MM.1S (cell line): ENCODE measurements at regions not wholly inside any gene's neighbourhood (a gene's known extent, or its start where the extent isn't known, plus 50 kb on each side); places are given as distances from the start of the nearest gene placed in this dataset.

Experiments used
- DNase-seq: peaks from one replicate; pipeline ENCODE4 v3.0.0-alpha.2; 2015
- H2AFZ ChIP-seq: fragments of 300-600 bp; sonication (generic); 2 replicates; pipeline ENCODE4 v1.6.0; 2016; ENCODE audit warnings: antibody characterized with exemption, low read length
- H3F3A ChIP-seq: fragments of 300-600 bp; sonication (generic); 2 replicates; pipeline ENCODE4 v1.6.1; 2016; ENCODE audit warnings: mild to moderate bottlenecking, antibody characterized with exemption, low read length, moderate library complexity, mixed read lengths; ENCODE audit not compliant: insufficient read depth
- H3K27ac ChIP-seq: fragments of 300-600 bp; sonication (generic); 2 replicates; pipeline ENCODE4 v1.5.1; 2016; ENCODE audit warnings: mild to moderate bottlenecking, low read length
- H3K27me3 ChIP-seq: fragments of 300-600 bp; sonication (generic); replicated peaks from 2 replicates; pipeline ENCODE4 v1.6.0; 2016; ENCODE audit warnings: low read length; ENCODE audit not compliant: insufficient read depth
- H3K36me3 ChIP-seq: fragments of 300-600 bp; sonication (generic); replicated peaks from 2 replicates; pipeline ENCODE4 v1.6.1; 2016; ENCODE audit warnings: mild to moderate bottlenecking, low read length, mixed read lengths; ENCODE audit not compliant: insufficient read depth
- H3K4me1 ChIP-seq: fragments of 300-600 bp; sonication (generic); 2 replicates; pipeline ENCODE4 v1.6.1; 2016; ENCODE audit warnings: low read length, mixed read lengths
- H3K4me2 ChIP-seq: fragments of 300-600 bp; sonication (generic); 2 replicates; pipeline ENCODE4 v1.6.0; 2016; ENCODE audit warnings: low read depth, low read length
- H3K4me3 ChIP-seq: fragments of 300-600 bp; sonication (generic); 2 replicates; pipeline ENCODE4 v1.5.1; 2016; ENCODE audit warnings: low read length, mixed read lengths
- H3K79me2 ChIP-seq: fragments of 300-600 bp; sonication (generic); 2 replicates; pipeline ENCODE4 v1.6.1; 2016; ENCODE audit warnings: mixed run types, low read length, mixed read lengths
- H3K9ac ChIP-seq: fragments of 300-600 bp; sonication (generic); 2 replicates; pipeline ENCODE4 v1.6.1; 2016; ENCODE audit warnings: low read length, mixed read lengths
- H3K9me2 ChIP-seq: fragments of 300-600 bp; sonication (generic); replicated peaks from 2 replicates; pipeline ENCODE4 v1.6.1; 2016; ENCODE audit warnings: mild to moderate bottlenecking, low read length, mixed read lengths; ENCODE audit not compliant: insufficient read depth
- H3K9me3 ChIP-seq: fragments of 300-600 bp; sonication (generic); replicated peaks from 2 replicates; pipeline ENCODE4 v1.6.1; 2016; ENCODE audit warnings: mild to moderate bottlenecking, low read length, mixed read lengths; ENCODE audit not compliant: insufficient read depth
- H4K20me1 ChIP-seq: fragments of 300-600 bp; sonication (generic); 2 replicates; pipeline ENCODE4 v1.6.1; 2016; ENCODE audit warnings: mild to moderate bottlenecking, low read length, moderate library complexity, mixed read lengths; ENCODE audit not compliant: insufficient read depth
- EZH2 ChIP-seq: fragments of 300-600 bp; sonication (generic); optimal IDR thresholded peaks from 2 replicates; pipeline ENCODE3; 2017; ENCODE audit warnings: low read depth, mild to moderate bottlenecking, antibody characterized with exemption, low read length, mixed read lengths
- EZH2phosphoT487 ChIP-seq: fragments of 300-600 bp; sonication (generic); IDR thresholded peaks from 2 replicates; pipeline ENCODE4 v1.6.1; 2018; ENCODE audit warnings: antibody characterized with exemption, low read length
- TF ChIP-seq, protein P1 (sequence below): fragments of 300-600 bp; sonication (generic); IDR thresholded peaks from 2 replicates; pipeline ENCODE4 v1.5.1; 2016; ENCODE audit warnings: antibody characterized with exemption, low read length, mixed read lengths

DNA sequence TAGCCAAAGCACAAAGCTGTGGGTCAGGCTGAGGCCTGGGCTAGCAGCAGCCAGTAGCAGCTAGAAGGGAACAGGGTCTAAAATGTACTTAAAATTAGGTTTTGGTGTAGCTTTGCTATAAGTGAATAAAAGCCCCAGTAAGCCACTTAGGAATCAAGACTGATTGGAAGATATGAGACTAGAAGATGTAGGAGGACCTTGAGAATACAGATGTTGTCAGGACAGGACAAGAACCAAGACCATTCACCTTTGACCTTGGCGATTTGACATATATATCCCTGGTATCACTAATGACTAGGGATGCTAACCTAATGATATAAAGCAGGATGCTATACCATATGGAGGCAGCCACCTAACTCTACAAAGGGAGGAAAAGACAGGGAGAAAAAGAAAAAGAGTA is 238.1 kb downstream of the FBXO8 start:
- H3K9me2 ChIP-seq, result no peaks in the 10 kb centered on the region
- no peak overlapping the region for H3K9ac ChIP-seq
- H3K4me1 ChIP-seq, result no peaks in the 10 kb centered on the region
- no peak overlapping the region for H3K27ac ChIP-seq
- no peak for DNase-seq
- H3K27me3 ChIP-seq, result no peaks in the 10 kb centered on the region
- no peak overlapping the region for H2AFZ ChIP-seq
- H3K4me2 ChIP-seq, result no peak overlapping the region
- H3K4me3 ChIP-seq, result no peak overlapping the region
- H3K36me3 ChIP-seq, result no peaks in the 10 kb centered on the region
- H3F3A ChIP-seq, result no peaks in the 10 kb centered on the region
- no peaks in the 10 kb centered on the region for H3K9me3 ChIP-seq
- no peaks in the 10 kb centered on the region for H3K79me2 ChIP-seq
- no peaks in the 10 kb centered on the region for H4K20me1 ChIP-seq
- TF ChIP-seq, protein P1, sequence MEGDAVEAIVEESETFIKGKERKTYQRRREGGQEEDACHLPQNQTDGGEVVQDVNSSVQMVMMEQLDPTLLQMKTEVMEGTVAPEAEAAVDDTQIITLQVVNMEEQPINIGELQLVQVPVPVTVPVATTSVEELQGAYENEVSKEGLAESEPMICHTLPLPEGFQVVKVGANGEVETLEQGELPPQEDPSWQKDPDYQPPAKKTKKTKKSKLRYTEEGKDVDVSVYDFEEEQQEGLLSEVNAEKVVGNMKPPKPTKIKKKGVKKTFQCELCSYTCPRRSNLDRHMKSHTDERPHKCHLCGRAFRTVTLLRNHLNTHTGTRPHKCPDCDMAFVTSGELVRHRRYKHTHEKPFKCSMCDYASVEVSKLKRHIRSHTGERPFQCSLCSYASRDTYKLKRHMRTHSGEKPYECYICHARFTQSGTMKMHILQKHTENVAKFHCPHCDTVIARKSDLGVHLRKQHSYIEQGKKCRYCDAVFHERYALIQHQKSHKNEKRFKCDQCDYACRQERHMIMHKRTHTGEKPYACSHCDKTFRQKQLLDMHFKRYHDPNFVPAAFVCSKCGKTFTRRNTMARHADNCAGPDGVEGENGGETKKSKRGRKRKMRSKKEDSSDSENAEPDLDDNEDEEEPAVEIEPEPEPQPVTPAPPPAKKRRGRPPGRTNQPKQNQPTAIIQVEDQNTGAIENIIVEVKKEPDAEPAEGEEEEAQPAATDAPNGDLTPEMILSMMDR, result no peak

DNA sequence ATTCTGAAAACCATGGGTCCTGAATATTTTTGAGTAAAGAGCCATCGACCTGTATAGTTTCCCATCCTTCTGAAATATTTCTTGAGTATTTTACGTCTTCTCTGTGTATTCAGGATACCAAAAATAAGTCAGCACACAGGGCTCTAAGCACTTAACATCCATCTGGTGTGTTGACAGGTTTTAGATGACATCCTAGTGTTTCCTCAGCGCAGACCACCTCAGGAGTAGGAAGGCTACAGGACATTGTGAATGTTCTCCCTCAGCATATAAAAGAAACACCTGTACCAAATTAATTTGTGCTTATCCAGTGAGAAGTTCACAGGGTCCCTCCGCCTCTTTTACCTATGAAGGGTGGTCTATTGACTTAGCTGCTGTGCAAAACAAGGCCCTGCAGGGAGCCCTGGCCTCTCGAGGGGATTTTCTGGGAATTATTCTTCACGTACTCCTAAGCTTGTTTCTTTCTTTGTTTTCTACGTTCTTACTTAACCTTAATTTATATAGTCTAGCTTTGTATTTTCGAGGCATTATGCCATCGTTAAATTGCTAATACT is 241.8 kb downstream of the FBXO8 start:
- no peak overlapping the region for H3K9ac ChIP-seq
- H3F3A ChIP-seq, result no peaks in the 10 kb centered on the region
- H3K27ac ChIP-seq, result no peak overlapping the region
- H3K9me2 ChIP-seq, result no peaks in the 10 kb centered on the region
- no peak overlapping the region for H2AFZ ChIP-seq
- TF ChIP-seq EZH2phosphoT487 (no peak), EZH2 (no peak)
- TF ChIP-seq, protein P1, result no peak
- no peak overlapping the region for H3K4me3 ChIP-seq
- no peaks in the 10 kb centered on the region for H3K36me3 ChIP-seq
- H3K4me1 ChIP-seq, result no peaks in the 10 kb centered on the region
- no peaks in the 10 kb centered on the region for H3K27me3 ChIP-seq
- no peak overlapping the region for H3K4me2 ChIP-seq
- H3K9me3 ChIP-seq, result no peaks in the 10 kb centered on the region
- DNase-seq, result no peak
- H4K20me1 ChIP-seq, result no peaks in the 10 kb centered on the region
- H3K79me2 ChIP-seq, result no peaks in the 10 kb centered on the region

DNA sequence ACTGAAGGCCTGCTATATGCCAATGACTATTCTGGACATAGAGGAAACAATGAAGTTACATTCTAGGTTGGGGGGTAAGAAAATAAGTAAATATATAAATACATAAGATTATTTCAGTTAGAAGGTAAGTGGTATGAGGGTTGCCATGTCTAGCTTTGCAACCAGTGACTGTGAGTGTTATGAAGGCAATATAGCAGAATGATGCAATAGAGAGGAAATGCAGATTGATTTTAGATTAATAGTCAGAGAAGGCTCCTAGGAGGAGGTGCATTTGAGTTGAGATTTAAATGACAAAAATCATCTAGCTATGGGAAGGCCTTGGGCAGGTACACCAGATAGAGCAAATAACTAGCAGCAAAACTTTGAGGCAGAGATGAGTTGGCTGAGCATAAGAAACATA is 243.2 kb downstream of the FBXO8 start:
- H3K27ac ChIP-seq, result no peak overlapping the region
- no peaks in the 10 kb centered on the region for H3K79me2 ChIP-seq
- DNase-seq, result no peak
- no peak overlapping the region for H2AFZ ChIP-seq
- H3K4me2 ChIP-seq, result no peak overlapping the region
- no peaks in the 10 kb centered on the region for H3K9me2 ChIP-seq
- H3F3A ChIP-seq, result no peaks in the 10 kb centered on the region
- H3K4me1 ChIP-seq, result no peaks in the 10 kb centered on the region
- H3K9me3 ChIP-seq, result no peaks in the 10 kb centered on the region
- H3K9ac ChIP-seq, result no peak overlapping the region
- H4K20me1 ChIP-seq, result no peaks in the 10 kb centered on the region
- H3K36me3 ChIP-seq, result no peaks in the 10 kb centered on the region
- no peaks in the 10 kb centered on the region for H3K27me3 ChIP-seq
- H3K4me3 ChIP-seq, result no peak overlapping the region
- TF ChIP-seq EZH2phosphoT487, result no peak
- TF ChIP-seq, protein P1, result no peak
- no peak for TF ChIP-seq EZH2
